Fibroblast of lung (primary cell): ENCODE measurements at regions not wholly inside any gene's neighbourhood (a gene's known extent, or its start where the extent isn't known, plus 50 kb on each side); places are given as distances from the start of the nearest gene placed in this dataset.

Experiments
- DNase-seq, 2 donors: peaks; one replicate each; pipeline versions ENCODE4 v3.0.0 to v3.0.0-alpha.2; 2010; ENCODE audit warnings: low read depth in 2 of 2
- H2AFZ ChIP-seq: 2 replicates; pipeline ENCODE4 v1.5.1; 2012; ENCODE audit warnings: low read length, control low read depth, inconsistent platforms
- H3K27ac ChIP-seq: 2 replicates; pipeline ENCODE4 v1.5.1; 2011; ENCODE audit warnings: low read length, control low read depth; ENCODE audit not compliant: insufficient read depth
- H3K27me3 ChIP-seq: 2 replicates; pipeline ENCODE4 v1.5.1; 2011; ENCODE audit warnings: mild to moderate bottlenecking, low read length; ENCODE audit not compliant: control insufficient read depth, insufficient read depth
- H3K36me3 ChIP-seq: 2 replicates; pipeline ENCODE4 v1.5.1; 2011; ENCODE audit warnings: low read length; ENCODE audit not compliant: control insufficient read depth, insufficient read depth
- H3K4me1 ChIP-seq: 2 replicates; pipeline ENCODE4 v1.5.1; 2011; ENCODE audit warnings: low read length; ENCODE audit not compliant: control insufficient read depth, insufficient read depth; ENCODE audit errors: extremely low read depth
- H3K4me2 ChIP-seq: 2 replicates; pipeline ENCODE4 v1.5.1; 2011; ENCODE audit warnings: low read length, control low read depth; ENCODE audit not compliant: insufficient read depth; ENCODE audit errors: extremely low read depth
- H3K4me3 ChIP-seq, 4 experiments: fragments of 200-600 bp in 1 of 4; sonication (generic) in 1 of 4; replicated peaks in 1 of 4; 2 replicates each; pipeline ENCODE4 v1.5.1; 2011 to 2016; ENCODE audit warnings: low read length in 4 of 4, low read depth in 3 of 4, mild to moderate bottlenecking in 3 of 4, control low read depth in 2 of 4, inconsistent platforms in 1 of 4, mixed read lengths in 1 of 4; ENCODE audit not compliant: insufficient read depth in 1 of 4; ENCODE audit errors: control extremely low read depth in 1 of 4
- H3K79me2 ChIP-seq: 2 replicates; pipeline ENCODE4 v1.5.1; 2012; ENCODE audit warnings: mild to moderate bottlenecking, low read length, inconsistent platforms; ENCODE audit not compliant: control insufficient read depth, insufficient read depth
- H3K9ac ChIP-seq: 2 replicates; pipeline ENCODE4 v1.5.1; 2011; ENCODE audit warnings: mild to moderate bottlenecking, low read length, control low read depth; ENCODE audit not compliant: insufficient read depth
- H3K9me3 ChIP-seq: 2 replicates; pipeline ENCODE4 v1.5.1; 2012; ENCODE audit warnings: low read depth, low read length; ENCODE audit not compliant: control insufficient read depth, insufficient read depth
- H4K20me1 ChIP-seq: 2 replicates; pipeline ENCODE4 v1.5.1; 2011; ENCODE audit warnings: low read length; ENCODE audit not compliant: control insufficient read depth, insufficient read depth; ENCODE audit errors: extremely low read depth
- EZH2 ChIP-seq: IDR thresholded peaks from 2 replicates; pipeline ENCODE4 v1.5.1; 2012; ENCODE audit warnings: low read length, control low read depth, mild to moderate bottlenecking; ENCODE audit errors: missing control alignments
- TF ChIP-seq, protein P1 (sequence below), 2 donors: IDR thresholded peaks in 1 of 2; conservative IDR thresholded peaks in 1 of 2; 1 replicate in 1 of 2; 2 replicates in 1 of 2; pipeline ENCODE4 v1.5.1; 2011 to 2012; ENCODE audit warnings: low read length in 2 of 2, control low read depth in 1 of 2, inconsistent platforms in 1 of 2, low read depth in 1 of 2, mild to moderate bottlenecking in 1 of 2

DNA sequence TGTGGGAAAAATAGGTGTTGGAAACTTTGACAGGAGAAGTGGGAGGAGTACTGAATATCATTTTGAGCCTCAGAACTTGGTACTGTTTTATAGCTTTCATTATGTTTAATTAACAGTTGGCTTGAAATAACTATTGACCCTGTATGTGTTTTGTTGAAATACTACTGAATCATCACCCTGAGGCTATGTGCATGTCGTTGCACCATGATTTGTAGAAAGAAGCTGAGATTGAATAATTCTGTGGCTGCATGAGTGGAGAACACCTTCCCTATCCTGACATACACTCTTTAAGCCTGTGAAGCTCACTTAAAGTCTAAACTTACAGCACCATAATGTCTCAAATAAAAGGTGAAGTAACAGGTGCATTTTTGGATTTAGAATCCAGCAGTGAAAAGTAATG lies 656.5 kb downstream of the CDY2B start:
- no peak overlapping the region for H3K9ac ChIP-seq
- no peaks in the 10 kb centered on the region for H4K20me1 ChIP-seq
- H3K4me2 ChIP-seq: no peak overlapping the region
- H3K4me1 ChIP-seq: no peaks in the 10 kb centered on the region
- no peak overlapping the region for H3K4me3 ChIP-seq
- no peaks in the 10 kb centered on the region for H3K36me3 ChIP-seq
- H3K27me3 ChIP-seq: no peaks in the 10 kb centered on the region
- no peaks in the 10 kb centered on the region for H3K79me2 ChIP-seq
- no peak for DNase-seq
- no peaks in the 10 kb centered on the region for H3K9me3 ChIP-seq
- H3K27ac ChIP-seq: no peak overlapping the region
- no peak overlapping the region for H2AFZ ChIP-seq
- TF ChIP-seq, protein P1, sequence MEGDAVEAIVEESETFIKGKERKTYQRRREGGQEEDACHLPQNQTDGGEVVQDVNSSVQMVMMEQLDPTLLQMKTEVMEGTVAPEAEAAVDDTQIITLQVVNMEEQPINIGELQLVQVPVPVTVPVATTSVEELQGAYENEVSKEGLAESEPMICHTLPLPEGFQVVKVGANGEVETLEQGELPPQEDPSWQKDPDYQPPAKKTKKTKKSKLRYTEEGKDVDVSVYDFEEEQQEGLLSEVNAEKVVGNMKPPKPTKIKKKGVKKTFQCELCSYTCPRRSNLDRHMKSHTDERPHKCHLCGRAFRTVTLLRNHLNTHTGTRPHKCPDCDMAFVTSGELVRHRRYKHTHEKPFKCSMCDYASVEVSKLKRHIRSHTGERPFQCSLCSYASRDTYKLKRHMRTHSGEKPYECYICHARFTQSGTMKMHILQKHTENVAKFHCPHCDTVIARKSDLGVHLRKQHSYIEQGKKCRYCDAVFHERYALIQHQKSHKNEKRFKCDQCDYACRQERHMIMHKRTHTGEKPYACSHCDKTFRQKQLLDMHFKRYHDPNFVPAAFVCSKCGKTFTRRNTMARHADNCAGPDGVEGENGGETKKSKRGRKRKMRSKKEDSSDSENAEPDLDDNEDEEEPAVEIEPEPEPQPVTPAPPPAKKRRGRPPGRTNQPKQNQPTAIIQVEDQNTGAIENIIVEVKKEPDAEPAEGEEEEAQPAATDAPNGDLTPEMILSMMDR (conservative IDR thresholded peaks at IDR 0.05 in 1 of 2, IDR thresholded peaks at IDR 0.05 in 1 of 2; ENCODE audit: low read depth in 1 of 2, low read length in 2 of 2): no peak
- TF ChIP-seq EZH2: no peak

DNA sequence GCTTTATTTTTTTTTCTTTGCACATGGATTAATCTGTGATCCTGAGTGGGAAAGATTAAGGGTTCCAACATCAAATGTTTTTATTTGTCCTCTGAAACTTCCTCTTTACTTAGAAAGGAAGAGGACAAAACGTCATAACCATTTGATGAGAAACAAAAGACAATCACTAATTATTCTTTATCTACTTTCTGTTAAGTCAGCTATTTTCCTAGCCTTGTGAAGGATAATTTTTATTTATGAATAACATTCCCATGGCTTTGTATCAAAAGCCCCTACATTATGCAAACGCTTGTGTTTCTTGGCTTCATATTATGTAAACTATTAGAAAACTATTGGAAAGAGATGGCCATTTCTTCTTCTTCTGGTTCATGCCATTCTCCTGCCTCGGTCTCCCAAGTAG lies 677.6 kb downstream of the CDY2B start:
- no peak for TF ChIP-seq EZH2
- TF ChIP-seq, protein P1 (conservative IDR thresholded peaks at IDR 0.05 in 1 of 2, IDR thresholded peaks at IDR 0.05 in 1 of 2; ENCODE audit: low read depth in 1 of 2, low read length in 2 of 2): no peak
- Histone ChIP-seq H3K4me3 (no peak overlapping the region), H3K9ac (no peak overlapping the region), H3K4me1 (no peaks in the 10 kb centered on the region), H3K27me3 (no peaks in the 10 kb centered on the region), H3K79me2 (no peaks in the 10 kb centered on the region), H3K36me3 (no peaks in the 10 kb centered on the region), H2AFZ (no peak overlapping the region), H4K20me1 (no peaks in the 10 kb centered on the region), H3K27ac (no peak overlapping the region), H3K4me2 (no peak overlapping the region), H3K9me3 (no peaks in the 10 kb centered on the region)
- DNase-seq: no peak

DNA sequence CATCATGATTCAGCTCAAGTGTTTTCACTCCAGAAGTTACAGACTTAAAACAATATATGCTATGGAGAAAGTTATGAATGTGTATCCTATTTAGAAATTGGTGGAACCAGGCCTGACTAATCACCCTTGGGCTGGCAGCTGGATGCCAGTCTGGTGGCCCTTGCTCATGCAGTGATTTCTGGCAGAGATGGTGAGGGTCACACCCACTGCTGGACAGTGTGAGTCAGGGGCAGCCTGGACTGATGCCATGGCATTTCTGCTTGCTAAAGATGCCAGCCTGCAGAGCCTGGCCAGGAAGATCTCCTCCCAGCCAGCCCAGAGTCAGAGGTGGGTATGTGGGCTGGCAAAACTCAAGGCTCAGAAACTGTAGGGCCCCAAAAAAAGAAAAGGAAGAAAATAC lies 695.7 kb downstream of the CDY2B start:
- H3K4me3 ChIP-seq: no peak overlapping the region
- no peak for DNase-seq
- H3K9me3 ChIP-seq: no peaks in the 10 kb centered on the region
- TF ChIP-seq EZH2: no peak
- TF ChIP-seq, protein P1 (conservative IDR thresholded peaks at IDR 0.05 in 1 of 2, IDR thresholded peaks at IDR 0.05 in 1 of 2; ENCODE audit: low read depth in 1 of 2, low read length in 2 of 2): no peak
- no peak overlapping the region for H3K9ac ChIP-seq
- no peak overlapping the region for H3K27ac ChIP-seq
- no peaks in the 10 kb centered on the region for H3K27me3 ChIP-seq
- H3K36me3 ChIP-seq: no peaks in the 10 kb centered on the region
- H2AFZ ChIP-seq: no peak overlapping the region
- H3K4me2 ChIP-seq: no peak overlapping the region
- H3K4me1 ChIP-seq: no peaks in the 10 kb centered on the region
- no peaks in the 10 kb centered on the region for H4K20me1 ChIP-seq
- H3K79me2 ChIP-seq: no peaks in the 10 kb centered on the region
